Tibial nerve (tissue), 4 donors: ENCODE measurements at regions not wholly inside any gene's neighbourhood (a gene's known extent, or its start where the extent isn't known, plus 50 kb on each side); places are given as distances from the start of the nearest gene placed in this dataset.

ENCODE experiments used
- DNase-seq, 2 donors: peaks; one replicate each; pipeline ENCODE4 v3.0.0-alpha.2; 2019; ENCODE audit warnings: low spot score in 2 of 2
- H3K27ac ChIP-seq, 4 donors: fragments of 200-600 bp; sonication (generic) in 3 of 4; one replicate each; pipeline ENCODE4 v1.5.1; 2017 to 2019; ENCODE audit warnings: mild to moderate bottlenecking in 1 of 4
- H3K27me3 ChIP-seq, 2 donors: fragments of 200-600 bp; sonication (generic) in 1 of 2; one replicate each; pipeline versions ENCODE4 v1.5.1 to v1.6.0; 2017 to 2019
- H3K36me3 ChIP-seq, 3 donors: fragments of 200-600 bp; sonication (generic); one replicate each; pipeline ENCODE4 v1.5.1; 2018 to 2019
- H3K4me1 ChIP-seq, 4 donors: fragments of 200-600 bp; sonication (generic) in 3 of 4; one replicate each; pipeline ENCODE4 v1.5.1; 2017 to 2019
- H3K4me3 ChIP-seq, 4 donors: fragments of 200-600 bp; sonication (generic) in 3 of 4; one replicate each; pipeline ENCODE4 v1.5.1; 2017 to 2019; ENCODE audit warnings: mild to moderate bottlenecking in 1 of 4, moderate library complexity in 1 of 4
- H3K9me3 ChIP-seq, 4 donors: fragments of 200-600 bp; sonication (generic) in 3 of 4; one replicate each; pipeline ENCODE4 v1.5.1; 2017 to 2019
- EP300 ChIP-seq, 2 donors: sonication (generic); formaldehyde crosslinking; IDR thresholded peaks; one replicate each; pipeline ENCODE4 v1.6.1; 2017; ENCODE audit warnings: antibody characterized with exemption in 2 of 2, mild to moderate bottlenecking in 1 of 2
- POLR2A ChIP-seq, 2 donors: fragments of 450-650 bp; IDR thresholded peaks; one replicate each; pipeline ENCODE4 v1.6.1; 2017; ENCODE audit warnings: antibody characterized with exemption in 2 of 2, mild to moderate bottlenecking in 2 of 2, moderate library complexity in 2 of 2
- WGBS, 2 donors: methylation state at CpG; one replicate each; pipeline ENCODE4 v1.1.5; 2018; 5-methylcytosine and 5-hydroxymethylcytosine counted together
- TF ChIP-seq, protein P1 (sequence below), 5 experiments: fragments of 200-600 bp in 3 of 5; fragments of 450-650 bp in 2 of 5; sonication (generic) in 3 of 5; IDR thresholded peaks; one replicate each; pipeline ENCODE4 v1.5.1; 2016 to 2019; ENCODE audit warnings: antibody characterized with exemption in 5 of 5, mild to moderate bottlenecking in 3 of 5, moderate library complexity in 2 of 5

- H3K4me3 ChIP-seq, result no peak overlapping the region
- H3K9me3 ChIP-seq, result peaks cover 0 to under 1% (median 0%) of the 10 kb centered on the region in 4 donors
- WGBS, 2 donors, result 54 to 66% methylated on average over 12 of the region's 12 CpGs
- H3K27ac ChIP-seq, result peak overlapping the region in 2 of 4 donors; percentile 8 to 72
- TF ChIP-seq EP300 (IDR thresholded peaks at IDR 0.05), result peak in 1 of 2 donors; percentile 34
- TF ChIP-seq, protein P1, sequence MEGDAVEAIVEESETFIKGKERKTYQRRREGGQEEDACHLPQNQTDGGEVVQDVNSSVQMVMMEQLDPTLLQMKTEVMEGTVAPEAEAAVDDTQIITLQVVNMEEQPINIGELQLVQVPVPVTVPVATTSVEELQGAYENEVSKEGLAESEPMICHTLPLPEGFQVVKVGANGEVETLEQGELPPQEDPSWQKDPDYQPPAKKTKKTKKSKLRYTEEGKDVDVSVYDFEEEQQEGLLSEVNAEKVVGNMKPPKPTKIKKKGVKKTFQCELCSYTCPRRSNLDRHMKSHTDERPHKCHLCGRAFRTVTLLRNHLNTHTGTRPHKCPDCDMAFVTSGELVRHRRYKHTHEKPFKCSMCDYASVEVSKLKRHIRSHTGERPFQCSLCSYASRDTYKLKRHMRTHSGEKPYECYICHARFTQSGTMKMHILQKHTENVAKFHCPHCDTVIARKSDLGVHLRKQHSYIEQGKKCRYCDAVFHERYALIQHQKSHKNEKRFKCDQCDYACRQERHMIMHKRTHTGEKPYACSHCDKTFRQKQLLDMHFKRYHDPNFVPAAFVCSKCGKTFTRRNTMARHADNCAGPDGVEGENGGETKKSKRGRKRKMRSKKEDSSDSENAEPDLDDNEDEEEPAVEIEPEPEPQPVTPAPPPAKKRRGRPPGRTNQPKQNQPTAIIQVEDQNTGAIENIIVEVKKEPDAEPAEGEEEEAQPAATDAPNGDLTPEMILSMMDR (IDR thresholded peaks at IDR 0.05), result no peak
- peaks cover 0 to 19% (median 12%) of the 10 kb centered on the region in 4 donors for H3K4me1 ChIP-seq
- H3K36me3 ChIP-seq, result no peaks in the 10 kb centered on the region
- DNase-seq, result no peak
- H3K27me3 ChIP-seq, result no peaks in the 10 kb centered on the region
These were observed 106.5 kb upstream of the RAD23B start for GRCh38 chr9:107176436-107177151.

DNA sequence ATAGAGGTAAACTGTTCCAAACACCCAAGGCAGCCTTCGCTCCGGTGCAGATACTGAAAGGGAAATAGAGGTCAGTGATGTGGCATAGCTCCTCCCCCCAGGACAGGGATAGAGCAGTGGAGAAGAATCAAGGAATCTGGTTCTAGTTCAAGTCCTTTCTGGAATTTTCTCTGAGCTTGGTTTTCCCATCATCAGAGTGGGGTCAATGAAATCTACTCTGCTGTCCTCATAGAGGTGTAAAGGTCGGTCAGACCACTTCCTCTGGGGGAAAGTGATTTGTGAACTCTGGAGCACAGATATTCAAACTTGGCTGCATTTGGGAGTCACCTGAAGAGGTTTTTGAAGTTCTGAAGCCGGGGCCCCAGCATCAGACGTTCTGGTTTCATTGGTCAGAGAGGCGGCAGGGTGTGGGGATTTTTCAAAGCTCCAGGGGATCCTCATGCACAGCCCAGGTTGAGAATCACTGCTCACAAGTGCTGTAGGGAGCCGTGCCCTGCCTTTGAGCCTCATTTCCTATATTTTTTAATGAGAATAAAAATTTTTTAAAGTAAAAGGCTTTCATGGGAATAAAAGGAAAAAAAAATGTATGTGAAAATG, 105.7 kb upstream of the RAD23B start:
- 75 to 83% methylated on average over 7 of the region's 7 CpGs for WGBS, 2 donors
- TF ChIP-seq, protein P1 (IDR thresholded peaks at IDR 0.05), result no peak
- TF ChIP-seq POLR2A (IDR thresholded peaks at IDR 0.05) (no peak), EP300 (IDR thresholded peaks at IDR 0.05) (no peak)
- Histone ChIP-seq H3K27ac (peak overlapping the region in 2 of 4 donors; percentile 8 to 72), H3K27me3 (no peaks in the 10 kb centered on the region), H3K4me1 (peaks cover 0 to 19% (median 12%) of the 10 kb centered on the region in 4 donors), H3K4me3 (no peak overlapping the region), H3K9me3 (peaks cover 0 to 8% (median 0%) of the 10 kb centered on the region in 4 donors), H3K36me3 (no peaks in the 10 kb centered on the region)
- no peak for DNase-seq

GRCh38 chr9:107177857-107178256, 105.2 kb upstream of the RAD23B start:
- H3K27me3 ChIP-seq, result no peaks in the 10 kb centered on the region
- H3K27ac ChIP-seq, result no peak overlapping the region
- H3K4me3 ChIP-seq, result no peak overlapping the region
- peaks cover 0 to 19% (median 12%) of the 10 kb centered on the region in 4 donors for H3K4me1 ChIP-seq
- 91 to 95% methylated on average over 5 of the region's 5 CpGs for WGBS, 2 donors
- TF ChIP-seq, protein P1 (IDR thresholded peaks at IDR 0.05), result no peak
- no peak for TF ChIP-seq EP300 (IDR thresholded peaks at IDR 0.05)
- TF ChIP-seq POLR2A (IDR thresholded peaks at IDR 0.05), result no peak
- H3K36me3 ChIP-seq, result no peaks in the 10 kb centered on the region
- H3K9me3 ChIP-seq, result peaks cover 0 to 11% (median 0%) of the 10 kb centered on the region in 4 donors
- DNase-seq, result no peak

DNA sequence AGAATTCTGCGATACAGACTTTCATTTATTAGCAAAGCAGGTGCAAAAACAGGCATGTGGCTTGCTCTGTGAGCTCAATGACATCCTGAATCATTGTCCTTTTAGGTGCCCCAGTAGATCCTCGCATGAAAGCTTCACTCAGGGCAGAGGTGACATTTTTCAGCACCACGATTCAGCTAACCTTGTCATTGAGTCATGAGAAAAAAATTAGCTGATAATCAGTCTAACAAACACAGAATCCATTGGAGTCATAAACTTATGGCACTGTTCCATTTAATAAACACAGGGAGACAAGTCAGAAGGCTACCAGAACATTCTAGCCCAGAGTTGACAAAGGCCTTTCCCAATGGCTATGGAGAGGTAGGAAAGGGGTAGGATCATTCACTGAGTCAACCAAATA, 104.8 kb upstream of the RAD23B start:
- Histone ChIP-seq H3K4me3 (no peak overlapping the region), H3K27me3 (no peaks in the 10 kb centered on the region), H3K27ac (no peak overlapping the region), H3K4me1 (peaks cover 0 to 19% (median 12%) of the 10 kb centered on the region in 4 donors), H3K9me3 (peaks cover 0 to 15% (median 2%) of the 10 kb centered on the region in 4 donors), H3K36me3 (no peaks in the 10 kb centered on the region)
- TF ChIP-seq, protein P1 (IDR thresholded peaks at IDR 0.05), result no peak
- no peak for TF ChIP-seq POLR2A (IDR thresholded peaks at IDR 0.05)
- no peak for TF ChIP-seq EP300 (IDR thresholded peaks at IDR 0.05)
- WGBS, 2 donors, result 82 to 87% methylated on average over 3 of the region's 3 CpGs
- no peak for DNase-seq

- no peak for DNase-seq
- Histone ChIP-seq H3K27me3 (no peaks in the 10 kb centered on the region), H3K9me3 (peaks cover 0 to 22% (median 2%) of the 10 kb centered on the region in 4 donors), H3K4me1 (peaks cover 0 to 19% (median 12%) of the 10 kb centered on the region in 4 donors), H3K27ac (no peak overlapping the region), H3K36me3 (no peaks in the 10 kb centered on the region), H3K4me3 (no peak overlapping the region)
- TF ChIP-seq EP300 (IDR thresholded peaks at IDR 0.05) (no peak), POLR2A (IDR thresholded peaks at IDR 0.05) (no peak)
- TF ChIP-seq, protein P1 (IDR thresholded peaks at IDR 0.05), result no peak
- 65 to 67% methylated on average over 1 of the region's 1 CpG for WGBS, 2 donors
These were observed 102.9 kb upstream of the RAD23B start for GRCh38 chr9:107180206-107180605.
